HG02571 (cell line): ENCODE measurements at regions not wholly inside any gene's neighbourhood (a gene's known extent, or its start where the extent isn't known, plus 50 kb on each side); places are given as distances from the start of the nearest gene placed in this dataset.
"Not testable (repeated sequence)": the region's sequence is repeated elsewhere in the genome, so short reads cannot be mapped to it uniquely, and the experiment has no call there.

Experiments used
- ATAC-seq: cut with Tn5 transposase; IDR thresholded peaks from one replicate; pipeline ENCODE4 v1.9.1; 2021; ENCODE audit warnings: mild to moderate bottlenecking, moderate library complexity; ENCODE audit not compliant: unreplicated experiment

DNA sequence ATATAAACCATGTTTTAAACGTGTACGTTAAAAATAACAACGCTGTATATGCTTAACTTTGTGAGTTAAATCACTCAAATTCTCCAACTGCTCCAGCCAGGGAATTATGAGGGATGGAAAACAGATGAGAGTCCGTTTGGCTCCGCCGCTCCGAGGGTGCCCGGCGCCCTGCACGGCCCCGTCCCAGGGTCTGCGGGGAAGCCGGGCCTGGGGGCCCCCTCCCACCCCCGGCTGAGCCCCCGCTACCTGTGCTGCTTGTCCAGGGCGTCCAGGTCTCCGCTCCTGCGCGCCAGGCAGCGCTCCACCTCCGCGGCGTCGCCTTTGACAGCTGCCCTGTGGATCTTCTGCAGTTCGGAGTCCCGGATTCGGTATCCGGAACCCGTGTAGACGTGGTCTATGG, 415.5 kb downstream of the FOXD4L4 start:
- not testable (repeated sequence) for ATAC-seq

DNA sequence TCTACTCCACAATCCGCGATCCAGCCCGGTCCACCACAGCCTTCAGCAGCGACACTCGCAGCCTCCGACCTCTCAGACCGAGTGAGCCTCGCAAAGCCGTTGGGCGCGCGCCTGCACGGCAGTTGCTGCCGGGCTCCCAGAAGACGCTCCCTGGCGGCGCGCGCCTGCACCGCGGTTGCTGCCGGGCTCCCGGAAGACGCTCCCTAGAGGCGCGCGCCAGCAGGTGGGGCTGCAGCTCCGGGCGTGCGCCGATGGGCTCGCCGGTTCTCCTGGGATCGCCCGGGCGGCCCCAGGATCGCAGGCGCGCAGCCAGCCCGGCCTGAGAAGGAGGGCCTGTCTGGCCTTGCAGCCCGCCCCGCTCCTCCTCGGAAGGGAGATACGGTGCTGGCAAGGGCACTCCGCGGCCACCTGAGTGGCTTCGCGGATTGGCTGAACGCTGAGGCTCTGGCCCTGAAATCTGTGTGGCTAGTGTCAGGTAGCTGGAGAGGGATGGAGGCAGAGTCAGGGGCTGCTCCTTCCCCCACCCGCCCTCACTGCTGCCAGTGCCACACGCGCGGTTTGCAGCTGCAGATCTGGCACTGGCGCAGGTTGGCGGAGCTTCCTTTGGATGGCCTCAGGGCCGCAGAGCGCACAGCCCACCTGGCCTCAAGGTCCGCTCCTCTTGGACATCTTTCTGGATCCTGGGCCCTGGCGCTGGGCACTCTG, 416.2 kb downstream of the FOXD4L4 start:
- peak; percentile 99 for ATAC-seq

- ATAC-seq = not testable (repeated sequence)
Measured at GRCh38 chr9:66153971-66154691, 417.2 kb downstream of the FOXD4L4 start.

GRCh38 chr9:66182316-66182715, 445.4 kb downstream of the FOXD4L4 start:
- ATAC-seq = not testable (repeated sequence)

DNA sequence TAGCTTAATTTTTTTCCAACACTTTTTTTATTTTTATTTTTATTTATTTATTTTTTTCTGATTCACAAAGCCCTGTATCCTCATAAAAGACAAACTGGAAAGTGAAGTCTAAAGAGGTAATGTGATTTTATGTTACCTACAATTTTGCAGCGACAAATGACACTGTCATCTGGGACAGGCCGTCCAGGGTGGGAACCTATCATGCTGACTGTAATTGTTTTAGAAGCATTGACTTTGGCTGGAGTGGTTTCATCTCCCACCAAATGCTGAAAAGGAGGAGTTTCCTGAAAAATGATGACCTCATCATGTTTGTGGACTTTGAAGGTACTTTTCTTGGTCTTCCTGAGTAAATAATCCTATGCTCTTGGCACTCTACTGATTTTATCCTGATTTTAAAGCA, 446.7 kb downstream of the FOXD4L4 start:
- not testable (repeated sequence) for ATAC-seq

GRCh38 chr9:66197199-66197598, 460.3 kb downstream of the FOXD4L4 start:
- ATAC-seq = not testable (repeated sequence)

DNA sequence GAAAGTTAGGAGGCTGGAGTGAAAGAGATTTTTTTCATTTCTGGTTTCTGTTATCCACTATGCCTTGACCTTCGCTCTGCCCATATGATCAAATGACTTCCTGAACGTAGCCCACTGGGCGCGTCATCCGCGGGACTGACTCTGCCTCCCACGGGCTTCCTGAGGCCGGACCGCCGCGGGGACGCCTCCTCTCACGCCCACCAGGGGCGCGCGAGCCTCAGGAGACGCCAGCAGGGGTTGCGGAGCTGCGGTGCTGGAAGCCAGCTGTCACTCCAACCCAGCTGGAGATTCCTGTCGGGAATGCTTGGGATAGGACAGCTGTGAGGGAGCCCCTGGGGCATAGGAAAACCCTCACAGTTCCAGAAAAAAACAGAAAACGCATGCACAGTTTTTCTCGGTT, 461.5 kb downstream of the FOXD4L4 start:
- ATAC-seq = not testable (repeated sequence)

DNA sequence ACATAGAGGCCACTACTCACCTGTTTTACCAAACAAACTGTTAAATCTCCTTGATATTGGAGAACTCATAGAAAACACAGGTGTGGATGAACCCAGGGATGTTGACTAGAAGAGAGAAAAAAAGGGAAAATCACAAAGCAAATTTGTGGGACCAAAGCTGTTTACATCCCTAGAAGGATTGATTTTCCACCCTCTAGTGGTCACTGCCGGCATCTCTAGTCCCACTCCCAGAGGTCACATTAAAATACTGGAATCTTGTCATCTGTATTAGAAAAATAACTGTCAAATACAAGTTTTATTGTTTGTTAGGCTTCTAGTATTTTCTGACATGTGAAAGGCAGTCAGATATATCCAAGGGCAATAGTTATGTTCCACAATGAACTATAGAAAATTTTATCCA, 469.7 kb downstream of the FOXD4L4 start:
- peak; percentile 62 for ATAC-seq

DNA sequence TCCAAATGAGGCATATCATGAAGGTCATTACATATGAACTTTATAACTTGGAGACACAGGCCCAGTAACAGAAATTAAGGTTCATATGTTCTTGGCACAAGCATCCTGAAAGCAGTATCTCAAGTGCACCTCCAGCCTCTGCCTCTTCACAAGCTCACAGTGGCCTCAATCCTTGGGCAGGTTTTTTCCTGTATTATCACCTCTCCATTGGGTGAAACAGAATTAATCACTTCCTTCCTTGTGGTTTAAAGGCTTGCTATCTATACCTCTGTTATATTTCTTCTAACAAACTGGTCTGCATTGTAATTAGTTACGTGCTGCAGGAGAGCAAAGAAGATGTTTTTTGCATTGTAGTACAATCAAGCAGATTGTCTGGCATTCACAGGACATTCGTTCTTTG, 471.0 kb downstream of the FOXD4L4 start:
- not testable (repeated sequence) for ATAC-seq

- not testable (repeated sequence) for ATAC-seq
Measured at GRCh38 chr9:66244763-66245162, 507.8 kb downstream of the FOXD4L4 start.

DNA sequence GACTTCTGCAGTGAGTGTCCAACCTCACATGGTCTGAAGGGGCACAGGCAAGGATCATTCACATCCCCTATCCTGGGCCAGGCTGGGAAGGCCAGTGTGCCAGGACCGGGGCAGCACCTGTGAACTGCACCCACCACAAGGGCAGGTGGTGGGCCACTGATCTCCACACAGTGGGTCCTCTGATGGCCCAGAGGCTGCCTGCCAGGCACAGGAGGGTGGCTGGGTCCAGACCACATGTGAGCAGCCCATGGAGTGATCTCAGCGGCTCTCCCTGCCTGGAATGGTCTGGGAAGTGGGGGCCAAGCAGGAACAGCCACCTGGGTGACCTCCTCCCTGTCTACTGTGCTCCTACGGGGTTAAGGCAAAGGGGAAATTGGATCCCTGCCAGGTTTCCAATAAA, 508.5 kb downstream of the FOXD4L4 start:
- ATAC-seq = not testable (repeated sequence)

DNA sequence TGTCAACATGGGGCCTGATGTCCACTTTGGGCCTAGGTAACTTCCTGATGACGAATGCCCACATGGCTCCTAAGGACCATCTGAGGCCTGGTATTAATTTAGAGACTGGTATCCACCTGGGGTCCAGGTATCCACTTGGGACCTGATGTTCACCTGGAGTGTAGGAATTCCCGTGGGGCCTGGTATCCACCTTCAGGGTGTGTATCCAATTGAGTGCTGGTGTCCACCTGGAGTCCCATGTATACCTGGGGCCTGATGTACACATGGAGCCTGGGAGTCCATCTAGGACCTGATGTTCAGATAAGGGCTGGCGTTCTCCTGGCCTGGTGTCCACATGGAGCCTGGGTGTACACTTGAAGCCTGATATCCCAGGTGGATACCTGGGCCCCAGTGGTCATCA, 520.6 kb downstream of the FOXD4L4 start:
- ATAC-seq = not testable (repeated sequence)

DNA sequence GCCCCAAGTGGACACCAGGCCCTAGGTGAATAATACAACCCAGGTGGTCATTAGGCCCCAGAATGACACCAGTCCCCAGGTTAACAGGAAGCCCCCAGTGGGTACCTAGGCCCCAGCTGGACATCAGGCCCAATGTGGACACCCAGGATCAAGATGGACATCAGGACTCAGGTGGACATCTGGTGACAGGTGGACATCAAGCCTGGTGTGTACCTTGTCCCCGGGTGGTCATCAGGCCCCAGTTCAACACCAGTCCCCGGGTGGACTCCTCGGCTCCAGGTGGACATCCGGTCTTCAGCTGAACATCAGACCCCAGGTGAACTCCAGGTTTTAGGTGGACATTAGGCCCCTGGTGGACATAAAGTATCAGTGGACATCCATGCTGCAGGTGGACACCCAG, 524.6 kb downstream of the FOXD4L4 start:
- not testable (repeated sequence) for ATAC-seq

DNA sequence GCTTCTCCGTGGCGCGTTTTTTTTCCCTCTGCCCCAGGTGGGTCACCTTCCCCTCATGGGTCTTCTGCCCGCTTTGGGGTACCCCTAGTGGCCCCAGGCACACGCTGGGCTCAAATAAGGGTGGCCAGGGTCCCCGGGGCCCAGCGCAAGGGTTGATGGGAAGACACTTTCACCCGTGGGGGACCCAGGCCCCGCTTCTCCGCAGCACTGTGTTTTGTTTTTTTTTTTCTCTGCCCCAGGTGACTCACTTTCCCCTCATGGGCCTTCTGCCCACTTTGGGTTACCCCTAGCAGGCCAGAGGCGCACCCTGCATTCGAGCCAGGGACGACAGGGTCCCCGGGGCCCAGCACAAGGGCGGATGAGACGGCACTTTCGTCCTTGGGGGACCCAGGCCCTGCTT, 526.7 kb downstream of the FOXD4L4 start:
- ATAC-seq = not testable (repeated sequence)

- not testable (repeated sequence) for ATAC-seq
Measured at GRCh38 chr9:66264786-66265185, 527.8 kb downstream of the FOXD4L4 start.

DNA sequence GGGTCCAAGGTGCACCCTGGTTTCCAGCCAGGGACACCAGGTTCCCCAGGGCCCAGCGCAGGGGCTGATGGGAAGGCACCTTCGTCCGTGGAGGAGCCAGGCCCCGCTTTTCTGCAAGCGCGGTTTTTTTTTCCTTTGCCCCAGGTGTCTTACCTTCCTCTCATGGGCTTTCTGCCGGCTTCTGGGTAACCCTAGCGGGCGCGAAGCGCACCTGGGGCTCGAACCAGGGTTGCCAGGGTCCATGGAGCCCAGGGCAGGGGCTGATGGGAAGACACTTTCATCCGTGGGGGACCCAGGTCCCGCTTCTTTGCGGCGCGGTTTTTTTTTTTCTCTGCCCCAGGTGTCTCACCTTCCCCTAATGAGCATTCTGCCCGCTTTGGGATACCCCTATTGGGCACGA, 529.3 kb downstream of the FOXD4L4 start:
- ATAC-seq = not testable (repeated sequence)

DNA sequence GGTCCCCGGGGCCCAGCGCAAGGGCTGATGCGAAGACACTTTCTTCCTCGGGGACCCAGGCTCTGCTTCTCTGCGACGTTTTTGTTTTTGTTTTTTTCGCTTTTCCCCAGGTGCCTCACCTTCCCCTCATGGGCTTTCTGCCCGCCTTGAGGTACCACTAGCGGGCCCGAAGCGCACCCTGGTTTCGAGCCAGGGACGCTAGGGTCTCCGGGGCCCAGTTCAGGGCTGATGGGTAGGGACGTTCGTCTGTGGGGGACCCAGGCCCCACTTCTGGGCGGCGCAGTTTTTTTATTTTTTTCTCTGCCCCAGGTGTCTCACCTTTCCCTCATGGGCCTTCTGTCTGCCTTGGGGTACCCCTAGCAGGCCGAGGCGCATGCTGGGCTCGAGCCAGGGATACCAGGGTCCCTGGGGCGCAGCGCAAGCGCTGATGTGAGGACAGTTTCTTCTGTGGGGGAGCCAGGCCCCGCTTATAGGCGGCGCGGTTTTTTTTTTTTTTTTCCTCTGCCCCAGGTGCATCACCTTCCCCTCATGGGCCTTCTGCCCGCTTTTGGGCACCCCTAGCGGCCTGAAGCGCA, 530.0 kb downstream of the FOXD4L4 start:
- ATAC-seq = not testable (repeated sequence)

GRCh38 chr9:66267684-66268083, 530.7 kb downstream of the FOXD4L4 start:
- not testable (repeated sequence) for ATAC-seq

- not testable (repeated sequence) for ATAC-seq
Measured at GRCh38 chr9:66269024-66269423, 532.1 kb downstream of the FOXD4L4 start.

DNA sequence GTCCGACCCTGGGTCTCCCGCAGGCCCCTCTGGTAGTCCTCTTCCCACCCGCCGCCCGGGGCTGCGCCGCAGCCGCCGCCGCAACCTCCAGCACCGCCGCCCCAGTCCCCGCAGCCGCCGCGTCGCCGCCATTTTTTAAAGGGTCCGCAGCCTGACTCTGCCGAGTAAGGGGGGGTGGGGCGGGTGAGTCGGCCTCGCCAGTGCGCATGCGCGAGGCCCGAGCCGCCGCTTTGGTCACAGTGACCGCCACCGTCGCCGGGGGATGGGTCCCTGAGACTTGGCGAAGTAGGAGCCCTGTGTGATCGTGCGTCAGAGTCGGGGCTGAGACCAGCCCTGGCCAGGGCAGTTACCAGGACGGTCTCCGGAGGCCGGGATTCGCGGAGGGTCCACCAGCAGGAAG, 532.8 kb downstream of the FOXD4L4 start:
- ATAC-seq = not testable (repeated sequence)

DNA sequence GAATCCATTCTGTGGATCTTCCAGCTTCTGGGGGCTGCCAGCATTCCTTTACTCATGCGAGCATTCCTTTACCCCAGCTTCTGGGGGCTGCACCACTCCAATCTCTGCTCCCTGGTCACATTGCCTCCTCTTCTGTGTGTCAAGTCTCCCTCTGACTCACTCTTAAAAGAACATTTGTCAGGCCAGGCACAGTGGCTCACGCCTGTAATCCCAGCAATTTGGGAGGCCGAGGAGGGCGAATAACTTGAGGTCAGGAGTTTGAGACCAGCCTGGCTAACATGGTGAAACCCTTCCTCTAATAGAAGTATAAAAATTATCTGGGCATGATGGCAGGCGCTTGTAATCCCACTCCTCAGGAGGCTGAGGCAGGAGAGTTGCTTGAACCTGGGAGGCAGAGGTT, 541.9 kb downstream of the FOXD4L4 start:
- not testable (repeated sequence) for ATAC-seq
